NCI-H2029 (cell line): ENCODE measurements at regions not wholly inside any gene's neighbourhood (a gene's known extent, or its start where the extent isn't known, plus 50 kb on each side); places are given as distances from the start of the nearest gene placed in this dataset.

Source experiments
- DNase-seq: peaks from one replicate; lab custom pipeline; 2025; lab: John Stamatoyannopoulos, UW

DNA sequence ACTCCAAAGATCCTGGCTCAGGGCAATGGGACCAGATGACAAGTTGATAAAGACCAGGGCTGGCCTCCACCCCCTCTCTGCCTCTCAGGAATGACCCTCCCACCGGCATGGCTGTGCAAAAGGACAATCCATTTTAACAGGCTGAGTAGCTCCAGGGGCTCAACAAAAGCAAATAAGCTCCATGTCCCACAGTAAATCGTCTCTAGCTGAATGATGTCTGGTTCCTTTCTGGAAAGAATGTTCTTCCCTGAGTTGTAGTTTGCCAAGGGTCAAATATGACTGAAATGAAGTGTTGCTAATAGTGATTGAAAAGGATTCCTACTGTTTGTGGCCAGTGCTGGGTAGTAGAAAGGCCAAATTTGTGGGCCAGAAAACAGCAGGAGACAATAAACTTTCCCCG lies 434.4 kb upstream of the ETAA1 start:
- no peak for DNase-seq

DNA sequence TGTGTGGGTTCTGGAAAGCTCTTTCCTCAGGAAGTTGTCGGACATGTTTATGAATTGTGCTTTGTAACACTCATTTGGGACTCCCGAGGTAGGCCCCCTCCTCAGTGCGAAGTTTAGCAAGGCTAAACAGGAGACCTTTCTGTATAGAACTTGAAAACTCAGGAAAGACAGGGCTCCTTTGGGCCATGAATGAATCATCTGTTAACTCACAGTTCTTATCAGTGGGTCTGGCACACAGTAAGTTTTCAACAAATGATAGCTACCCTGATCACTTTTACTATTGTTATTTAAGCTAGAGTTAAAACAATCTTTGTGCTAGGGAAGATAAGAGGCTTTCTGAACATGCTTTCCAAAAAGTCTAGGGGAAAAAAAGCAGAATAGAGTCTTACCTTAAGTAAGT lies 430.5 kb upstream of the ETAA1 start:
- no peak for DNase-seq

DNA sequence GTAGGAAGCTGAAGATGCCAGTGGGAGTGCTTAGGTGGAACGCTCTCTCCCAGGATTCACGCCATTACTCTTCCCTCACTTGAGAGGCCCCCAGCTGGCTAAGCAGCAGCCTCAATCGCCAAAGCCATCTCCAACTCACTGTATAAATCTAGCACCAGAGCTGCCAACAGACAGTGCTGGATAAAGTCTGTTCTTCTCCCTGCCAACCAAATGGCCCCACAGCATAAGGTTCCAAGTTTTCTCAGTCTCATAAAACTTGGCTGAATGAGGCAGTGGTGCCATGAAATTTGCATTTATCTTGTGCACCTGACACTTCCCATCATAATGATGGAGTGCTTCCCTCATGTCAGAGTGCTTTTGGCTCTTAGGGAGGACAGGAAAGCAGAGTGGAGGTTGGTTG lies 428.2 kb upstream of the ETAA1 start:
- no peak for DNase-seq

DNA sequence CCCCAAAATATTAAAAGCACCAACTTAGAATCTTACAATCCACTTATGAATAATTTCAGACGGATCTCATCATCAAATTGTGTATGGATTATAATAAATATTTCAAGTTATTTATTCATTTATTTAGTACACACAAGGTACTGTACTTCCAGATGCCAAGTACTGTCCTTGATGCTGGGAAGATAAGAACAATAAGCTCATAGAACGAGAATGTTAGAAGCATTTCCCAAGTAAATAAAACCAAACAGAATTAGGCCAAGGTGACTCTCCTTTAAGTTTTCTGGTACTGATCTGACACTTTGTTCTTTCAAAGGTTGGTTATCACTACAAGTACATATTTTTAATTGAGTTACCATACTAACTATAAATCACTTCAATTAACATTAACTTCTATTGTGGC lies 416.1 kb upstream of the ETAA1 start:
- no peak for DNase-seq

DNA sequence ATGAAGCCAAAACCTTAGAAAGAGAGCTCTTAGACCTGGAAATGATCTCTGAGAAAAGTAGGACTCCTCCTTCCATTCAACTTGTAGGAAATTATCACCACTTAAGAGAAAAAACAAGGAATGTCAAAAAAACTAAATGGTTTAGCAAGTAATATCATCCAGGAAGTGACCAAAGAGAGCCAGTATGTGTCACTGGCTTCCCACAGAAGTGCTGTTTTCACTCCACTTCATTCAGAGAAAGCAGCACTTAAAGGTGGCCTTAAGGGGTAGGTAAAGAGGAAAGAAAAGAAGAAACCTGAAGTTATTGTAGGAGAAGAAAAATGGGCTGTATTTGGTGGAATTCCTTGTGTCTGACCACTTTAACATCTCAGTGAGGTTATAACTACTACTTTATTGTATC lies 414.4 kb upstream of the ETAA1 start:
- DNase-seq = no peak

DNA sequence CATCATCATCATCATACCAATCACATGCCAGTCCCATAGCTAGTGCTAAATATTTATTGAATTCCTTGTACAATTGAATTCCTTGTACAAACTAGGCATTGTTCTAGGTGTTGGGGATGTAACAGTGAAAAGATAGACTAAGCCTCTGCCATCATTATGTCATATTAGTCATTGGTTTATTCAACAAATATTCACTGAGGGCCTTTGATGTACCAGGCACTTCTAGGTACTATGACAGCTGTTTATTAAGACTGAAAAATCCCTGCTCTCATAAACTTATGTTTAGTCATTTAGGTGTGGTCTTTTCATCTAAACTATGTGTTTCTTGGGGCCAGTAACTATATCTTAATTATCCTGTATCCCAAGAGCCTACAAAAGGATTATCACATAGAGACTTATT lies 412.3 kb upstream of the ETAA1 start:
- no peak for DNase-seq

DNA sequence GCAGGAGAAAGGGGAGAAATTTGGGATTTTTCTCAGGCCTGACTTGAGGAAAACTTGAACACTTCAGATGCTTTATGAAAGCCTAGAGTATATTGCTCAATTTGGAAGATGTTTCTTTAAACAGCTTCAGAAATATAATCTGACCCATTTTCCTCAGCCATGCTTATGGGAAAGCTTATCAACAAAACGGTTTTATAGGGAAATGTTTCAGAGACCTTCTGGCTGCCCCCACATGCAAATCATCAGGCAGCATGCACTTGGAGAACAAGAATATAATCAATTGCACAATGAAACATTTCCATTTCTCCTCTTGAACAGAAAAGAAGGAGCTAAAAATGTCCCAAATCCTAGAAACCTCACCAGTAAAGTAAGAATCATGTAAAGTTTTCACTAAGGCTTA lies 411.2 kb upstream of the ETAA1 start:
- no peak for DNase-seq

DNA sequence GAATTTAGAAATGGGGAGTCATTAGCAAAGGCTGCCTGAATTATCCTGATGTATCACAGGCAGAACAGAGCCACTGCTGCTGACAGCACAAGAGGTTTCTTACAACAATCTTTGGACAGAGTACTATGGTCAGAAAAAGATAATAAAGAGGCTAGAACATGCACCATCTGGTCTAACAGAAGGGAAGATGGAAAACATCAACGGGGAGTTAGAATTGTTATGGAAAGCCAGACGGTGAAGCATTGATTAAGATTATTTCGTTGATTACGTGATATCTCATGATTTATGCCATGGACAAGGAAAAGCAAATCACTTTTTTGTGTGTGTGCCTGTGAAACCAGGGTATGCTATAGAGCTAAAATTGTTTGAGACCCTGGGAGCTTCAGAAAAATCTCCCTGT lies 409.4 kb upstream of the ETAA1 start:
- DNase-seq = no peak

DNA sequence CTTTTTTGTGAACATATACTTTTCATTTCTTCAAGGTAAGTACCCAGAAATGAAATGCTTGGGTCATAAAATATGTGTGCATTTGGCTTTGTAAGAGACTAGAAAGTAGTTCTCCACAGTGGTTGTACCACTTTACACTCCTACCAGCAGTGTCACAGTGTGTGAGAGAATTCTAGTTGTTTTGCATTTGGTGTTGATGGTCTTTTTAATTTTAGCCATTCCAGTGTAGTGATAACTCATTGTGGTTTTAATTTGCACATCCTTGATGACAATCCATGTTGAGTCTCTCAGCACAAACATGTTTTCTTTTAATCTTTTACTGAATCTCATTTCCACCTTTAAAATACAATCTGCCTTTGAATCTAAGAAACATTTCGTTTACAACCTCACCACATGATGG lies 402.5 kb upstream of the ETAA1 start:
- no peak for DNase-seq

DNA sequence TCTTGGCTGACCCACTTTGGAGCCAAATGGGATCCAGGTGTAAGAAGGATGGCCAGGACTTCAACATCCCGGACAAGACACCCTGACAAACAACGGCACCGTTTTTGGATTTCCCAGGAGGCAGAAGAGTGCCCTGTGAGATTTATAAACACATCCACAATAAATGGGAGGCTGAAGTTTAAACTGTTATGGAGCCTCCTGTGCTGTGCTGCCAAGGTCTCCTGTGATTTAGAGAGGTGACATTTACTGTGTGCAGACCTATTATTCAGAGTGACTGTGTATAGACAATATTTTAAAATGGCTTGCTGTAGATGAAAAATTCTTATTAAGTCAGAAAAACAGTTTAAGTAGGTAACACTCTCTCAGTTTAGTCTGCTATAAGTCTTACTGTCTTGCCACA lies 401.5 kb upstream of the ETAA1 start:
- DNase-seq = no peak

DNA sequence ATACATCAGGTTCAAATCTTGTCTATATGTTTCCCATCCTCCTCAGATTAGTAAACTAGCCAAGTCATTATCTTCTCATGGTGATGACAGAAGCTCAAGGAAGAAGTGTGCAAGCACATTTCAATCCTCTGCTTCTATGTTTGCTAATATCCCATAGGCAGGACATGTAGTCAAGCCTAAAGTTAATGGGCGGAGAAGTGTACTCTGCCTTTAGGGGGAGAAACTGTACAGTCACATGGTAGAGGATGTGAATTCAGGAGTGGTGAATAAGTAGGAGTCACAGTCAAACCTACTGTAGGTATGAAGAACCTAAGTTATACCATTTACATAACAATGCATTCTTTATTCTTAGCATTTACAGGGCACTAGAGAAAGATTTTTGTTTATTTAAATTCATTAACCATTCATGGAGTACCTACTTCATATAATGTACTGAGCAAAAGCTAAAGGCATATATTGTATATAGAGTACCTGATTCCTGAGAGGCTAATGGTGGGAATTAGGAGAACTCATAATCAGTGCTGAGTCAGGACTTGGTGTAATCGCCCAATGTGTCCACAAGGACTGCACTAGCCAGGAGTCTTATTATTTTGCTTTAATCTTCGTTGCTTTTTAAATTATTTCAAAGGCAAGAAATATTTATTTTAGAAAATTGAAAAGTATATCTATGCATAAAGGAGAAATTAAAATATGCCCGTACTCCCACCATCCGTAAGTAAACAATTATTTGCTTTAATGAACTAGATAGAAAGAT lies 394.3 kb upstream of the ETAA1 start:
- no peak for DNase-seq

DNA sequence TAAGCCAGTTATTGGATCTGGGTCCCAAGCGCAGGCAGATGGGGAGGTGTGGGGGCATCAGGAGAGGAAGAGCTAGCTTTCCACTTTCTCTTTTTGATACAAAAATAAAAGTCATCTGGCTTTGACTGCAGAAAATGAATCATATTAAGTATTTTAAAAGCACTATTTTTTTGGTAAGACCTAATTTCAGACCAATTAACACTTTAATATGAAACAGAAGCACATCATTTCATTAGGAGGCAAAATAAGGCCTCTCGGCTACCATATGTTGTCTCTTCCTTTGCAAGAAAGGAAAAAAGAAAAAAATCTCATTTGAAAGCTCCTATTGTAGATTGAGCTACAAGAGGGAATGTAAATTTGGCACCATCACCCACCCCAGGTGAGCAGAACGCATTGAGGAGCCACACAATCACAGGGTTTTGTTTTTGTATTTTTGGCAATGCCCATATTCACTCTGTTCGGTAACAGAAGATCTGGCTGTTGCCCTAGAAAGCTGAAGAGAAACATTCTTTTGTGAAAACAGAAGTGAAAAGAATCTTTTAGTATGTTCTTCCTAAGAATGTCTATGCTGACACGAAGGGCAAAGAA lies 390.7 kb upstream of the ETAA1 start:
- no peak for DNase-seq

DNA sequence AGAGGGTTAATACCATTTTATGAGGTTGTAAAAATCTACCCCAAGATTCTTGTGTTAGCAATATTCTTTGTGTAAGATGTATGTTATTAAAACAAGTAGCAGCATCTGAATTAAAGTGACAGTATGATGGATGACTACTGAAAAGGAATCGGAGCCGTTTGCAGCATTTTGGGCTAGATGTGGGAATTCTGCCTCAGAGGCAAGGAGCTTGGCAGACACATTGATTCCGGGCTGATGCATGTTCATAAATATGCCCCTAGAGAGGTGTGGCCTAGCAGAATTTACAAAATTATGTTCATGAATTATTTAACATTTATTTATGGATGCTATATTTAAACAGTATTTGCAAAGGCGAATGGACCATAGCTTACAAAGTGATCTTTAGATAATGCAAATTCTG lies 389.0 kb upstream of the ETAA1 start:
- DNase-seq = no peak

DNA sequence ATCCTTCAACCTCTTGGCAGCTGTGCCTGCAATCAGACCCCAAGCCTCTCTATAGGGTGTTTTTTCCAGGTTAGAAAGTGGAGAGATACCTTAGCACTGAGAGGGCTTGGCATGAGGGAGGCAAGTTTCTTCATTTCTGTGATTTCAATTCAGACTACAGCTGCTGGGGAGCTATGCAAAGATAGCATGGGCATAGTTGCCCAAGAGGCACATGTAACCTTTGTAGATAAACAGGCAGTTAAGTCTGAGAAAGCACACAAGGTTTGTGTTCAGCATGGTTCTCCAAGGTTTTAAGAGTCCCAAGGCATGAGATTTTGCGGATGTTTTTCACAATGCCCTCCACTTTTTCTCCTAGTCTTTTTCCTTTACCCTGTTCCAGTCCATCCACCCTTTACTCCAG lies 385.0 kb upstream of the ETAA1 start:
- no peak for DNase-seq

DNA sequence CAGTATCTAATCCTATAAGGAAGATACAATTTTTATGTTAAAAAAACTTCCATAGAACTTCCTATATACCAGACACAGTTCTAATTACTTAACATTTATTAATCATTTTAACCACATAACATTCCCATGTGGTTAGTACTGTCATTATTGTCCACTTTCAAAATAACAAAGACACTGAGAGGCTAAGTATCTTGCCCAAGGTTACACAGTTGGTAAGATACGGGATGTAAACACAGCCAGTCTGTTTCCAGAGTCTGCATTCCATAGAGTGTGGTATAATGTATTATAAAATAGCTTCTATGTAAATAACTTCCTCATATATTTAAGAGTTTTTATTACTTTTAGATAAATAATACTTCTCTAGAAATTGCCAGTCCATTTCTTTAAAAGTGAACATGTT lies 383.3 kb upstream of the ETAA1 start:
- DNase-seq = no peak

DNA sequence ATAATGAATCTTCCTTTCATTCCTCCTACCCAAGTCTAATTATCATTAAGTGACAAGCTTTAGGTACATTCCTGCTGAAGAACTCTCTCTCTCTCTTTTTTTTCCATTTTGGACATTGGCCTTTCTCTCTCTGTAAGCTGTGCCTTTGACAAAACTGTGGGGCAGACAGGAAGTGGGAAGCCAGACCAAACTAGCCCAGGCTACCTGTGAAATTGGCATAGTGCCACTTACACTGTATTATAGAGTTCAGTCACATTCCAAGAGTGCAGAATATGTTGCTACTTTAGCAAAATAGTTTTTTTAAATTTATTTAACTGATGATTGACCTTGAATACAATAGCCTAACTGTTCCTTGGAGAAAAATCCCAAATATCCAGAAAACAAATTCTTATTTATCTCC lies 381.5 kb upstream of the ETAA1 start:
- peak; percentile 11 for DNase-seq

DNA sequence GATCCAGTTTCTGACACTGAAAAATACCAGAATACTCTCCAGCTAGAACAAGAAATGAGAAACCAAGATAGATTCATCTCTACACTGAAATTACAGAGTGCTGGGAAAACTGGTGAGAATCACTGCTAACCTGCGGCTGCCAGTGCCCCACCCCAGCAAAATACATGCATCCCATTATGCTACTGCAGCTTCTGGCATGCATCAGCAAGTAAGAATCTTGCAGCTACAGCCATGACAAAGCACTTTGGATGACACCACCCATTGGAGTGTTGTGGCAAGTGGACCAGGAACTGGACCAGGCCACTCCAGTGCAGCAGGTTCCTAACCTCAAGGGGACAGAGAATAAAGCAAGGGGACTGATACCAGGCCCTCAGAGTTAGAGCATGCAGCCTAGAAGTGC lies 378.8 kb upstream of the ETAA1 start:
- no peak for DNase-seq

DNA sequence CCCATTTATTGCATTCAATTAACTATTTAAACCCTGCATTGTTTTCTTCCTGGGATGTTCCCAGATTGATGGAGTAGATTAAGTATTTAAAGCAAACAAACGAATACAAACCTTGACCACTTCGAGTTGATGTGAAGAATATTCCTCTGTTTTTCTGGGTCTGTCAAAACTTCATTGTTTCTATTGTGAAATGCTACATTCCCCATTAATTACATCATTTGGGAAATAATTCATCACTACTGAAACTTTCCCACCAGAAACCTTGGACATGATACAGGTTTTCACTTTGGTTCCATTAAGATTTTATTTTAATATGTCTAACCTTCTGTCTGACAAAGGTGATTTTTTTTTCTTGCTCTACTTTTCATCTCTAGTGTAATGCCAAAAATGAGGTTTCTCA lies 365.1 kb upstream of the ETAA1 start:
- DNase-seq = no peak

DNA sequence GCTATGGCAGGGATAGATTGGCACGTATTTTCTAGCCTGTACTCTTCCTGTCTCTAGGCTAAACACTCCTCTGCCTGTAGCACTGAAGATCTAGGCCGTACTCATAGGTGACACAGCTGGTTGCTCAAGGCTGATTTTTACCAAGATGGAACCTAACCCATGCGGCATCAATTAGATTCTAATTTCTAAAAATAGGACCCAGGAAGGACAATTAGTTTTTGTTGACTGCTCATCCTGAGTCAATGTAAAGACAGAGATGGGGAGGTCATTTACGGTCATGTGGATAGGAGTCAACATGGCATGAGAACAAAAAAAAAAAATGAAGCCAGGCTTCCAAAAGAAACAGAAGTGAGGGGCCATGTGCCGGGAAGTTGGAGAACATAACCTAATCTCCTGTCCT lies 360.7 kb upstream of the ETAA1 start:
- no peak for DNase-seq

DNA sequence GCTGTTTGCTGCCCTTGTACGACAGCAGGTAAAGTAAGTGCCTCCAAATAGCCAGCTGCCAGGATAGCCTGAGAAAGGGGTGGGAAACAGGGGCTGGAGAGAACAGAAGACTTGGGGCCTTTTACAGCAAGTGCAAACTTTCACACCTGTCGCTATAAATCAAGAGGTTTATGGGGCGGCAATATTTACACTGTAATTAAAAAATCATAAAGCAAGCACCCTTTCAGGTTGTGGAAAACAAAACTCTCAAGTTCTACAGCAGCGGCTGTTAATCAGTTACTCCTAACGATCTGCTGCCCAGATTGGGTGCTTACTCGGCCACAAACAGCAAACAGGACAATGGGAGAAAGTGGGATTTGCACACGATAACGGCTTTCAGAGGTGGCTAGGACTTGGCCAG lies 359.5 kb upstream of the ETAA1 start:
- DNase-seq = peak; percentile 70

DNA sequence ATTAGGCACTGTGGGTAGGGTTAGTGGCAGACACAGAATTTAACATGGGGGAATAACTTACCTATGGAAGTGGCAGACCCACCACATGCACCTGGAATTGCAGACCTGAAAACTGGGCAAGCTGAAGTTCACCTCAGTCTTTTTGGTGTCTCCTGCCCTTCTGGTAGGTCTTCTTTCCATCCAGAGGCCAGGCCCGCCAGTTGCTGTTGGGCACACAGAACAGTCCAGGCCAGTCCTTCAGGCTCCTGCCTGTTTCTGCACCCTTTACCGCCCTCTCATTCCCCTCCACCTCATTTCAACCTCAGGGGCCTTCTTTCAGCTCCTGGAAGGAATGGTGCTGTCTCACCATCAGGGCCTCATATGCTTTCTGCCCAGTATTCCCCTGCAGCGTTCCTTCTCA lies 358.9 kb upstream of the ETAA1 start:
- DNase-seq = no peak

DNA sequence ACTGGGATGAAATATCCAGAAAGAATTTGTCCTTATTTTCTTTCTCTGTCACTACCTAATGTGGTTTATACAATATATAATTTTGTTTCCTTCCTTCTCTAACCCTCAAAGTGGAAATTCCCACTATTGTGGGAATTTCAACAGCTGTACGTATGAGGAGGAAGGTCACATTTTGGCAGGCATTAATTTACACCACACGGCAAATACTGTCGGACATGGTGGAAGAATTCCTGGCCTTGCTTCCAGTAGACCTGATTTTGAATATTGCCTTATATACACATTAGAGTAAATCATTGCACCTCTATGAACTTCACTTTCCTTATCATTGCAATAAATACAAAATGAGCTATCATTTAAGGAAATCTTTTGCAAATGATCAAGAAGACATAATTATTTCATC lies 358.1 kb upstream of the ETAA1 start:
- no peak for DNase-seq

DNA sequence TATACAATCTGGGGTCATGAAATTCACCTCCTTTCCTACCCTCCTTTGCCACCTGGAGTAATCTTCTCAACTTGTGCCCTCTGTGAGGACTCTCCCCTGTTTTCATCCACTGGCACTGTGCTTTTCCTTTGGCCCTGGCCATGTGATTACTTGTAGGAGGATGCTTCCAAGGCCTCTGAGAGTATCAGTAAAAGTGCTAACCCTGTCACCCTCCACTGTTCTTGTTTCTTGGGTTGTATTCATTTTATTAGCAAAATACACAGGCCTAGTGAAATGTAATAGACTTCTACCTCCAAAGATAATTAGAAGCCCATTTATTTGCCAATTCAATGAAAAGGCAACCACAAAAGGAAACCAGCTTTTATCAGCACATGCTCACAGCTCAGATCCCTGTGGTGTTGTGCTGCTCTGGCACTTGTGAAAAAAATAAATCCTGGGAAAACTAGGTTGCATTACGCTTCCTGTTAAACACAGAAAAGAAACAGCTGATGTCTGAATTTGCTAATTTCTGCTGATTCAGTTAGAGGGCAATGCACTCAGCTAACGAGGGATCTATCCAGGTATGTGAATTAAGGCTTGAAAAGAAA lies 357.5 kb upstream of the ETAA1 start:
- no peak for DNase-seq

DNA sequence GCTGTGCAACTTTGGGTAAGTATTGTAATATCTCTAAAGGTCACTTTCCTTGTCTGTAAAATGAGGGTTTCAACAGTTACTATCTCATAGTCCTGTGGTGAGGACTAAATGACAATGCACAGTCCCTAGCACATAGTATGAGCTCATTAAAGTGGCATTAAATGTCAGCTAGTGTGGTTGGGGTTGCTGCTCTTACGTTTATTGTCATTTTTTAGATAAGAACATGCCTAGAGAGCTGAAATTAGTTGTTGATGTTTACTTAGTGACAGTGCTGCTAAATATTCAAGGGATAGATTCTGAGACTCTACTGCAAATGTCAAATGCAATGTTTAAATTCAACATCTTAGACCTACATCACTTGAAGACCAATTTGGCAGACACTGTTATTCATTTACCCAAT lies 356.1 kb upstream of the ETAA1 start:
- no peak for DNase-seq
